Prostate gland (tissue), 2 donors: ENCODE measurements at regions not wholly inside any gene's neighbourhood (a gene's known extent, or its start where the extent isn't known, plus 50 kb on each side); places are given as distances from the start of the nearest gene placed in this dataset.
"Not testable (repeated sequence)": the region's sequence is repeated elsewhere in the genome, so short reads cannot be mapped to it uniquely, and the experiment has no call there.

ENCODE experiments used
- DNase-seq: peaks from one replicate; pipeline ENCODE4 v3.0.0-alpha.2; 2019; ENCODE audit warnings: low spot score
- H3K27ac ChIP-seq, 2 donors: fragments of 200-600 bp; sonication (generic); 2 replicates each; pipeline ENCODE4 v1.5.1; 2017 to 2019
- H3K27me3 ChIP-seq: fragments of 200-600 bp; sonication (generic); replicated peaks from 2 replicates; pipeline ENCODE4 v1.5.1; 2019; ENCODE audit not compliant: insufficient read depth
- H3K36me3 ChIP-seq, 2 donors: fragments of 200-600 bp; sonication (generic); 1 replicate in 1 of 2; 2 replicates in 1 of 2; pipeline versions ENCODE4 v1.5.1 to v1.8.1; 2017 to 2019
- H3K4me1 ChIP-seq: fragments of 200-600 bp; sonication (generic); replicated peaks from 2 replicates; pipeline ENCODE4 v1.5.1; 2019
- H3K4me3 ChIP-seq, 2 donors: fragments of 200-600 bp; sonication (generic); 2 replicates each; pipeline ENCODE4 v1.5.1; 2017 to 2019
- H3K9me3 ChIP-seq: fragments of 200-600 bp; sonication (generic); 2 replicates; pipeline ENCODE4 v1.5.1; 2017
- CTCF ChIP-seq, 4 experiments: fragments of 200-600 bp in 2 of 4; fragments of 450-650 bp in 2 of 4; sonication (generic) in 2 of 4; IDR thresholded peaks; 1 replicate in 3 of 4; 2 replicates in 1 of 4; pipeline ENCODE4 v1.5.1; 2016 to 2019; ENCODE audit warnings: antibody characterized with exemption in 4 of 4, mild to moderate bottlenecking in 2 of 4, moderate library complexity in 2 of 4
- POLR2A ChIP-seq: fragments of 450-650 bp; IDR thresholded peaks from one replicate; pipeline ENCODE4 v1.6.1; 2016; ENCODE audit warnings: antibody characterized with exemption, mild to moderate bottlenecking
- POLR2AphosphoS5 ChIP-seq: sonication (generic); formaldehyde crosslinking; IDR thresholded peaks from one replicate; pipeline ENCODE4 v1.6.1; 2017; ENCODE audit warnings: antibody characterized with exemption
- WGBS: methylation state at CpG from one replicate; pipeline ENCODE4 v1.1.5; 2018; 5-methylcytosine and 5-hydroxymethylcytosine counted together
- intact Hi-C: fragments of 100-400 bp; cut with DNase I; formaldehyde crosslinking; loops from one replicate; pipeline ENCODE4 v1.14.2; 2022

- H3K27me3 ChIP-seq: no peaks in the 10 kb centered on the region
- H3K27ac ChIP-seq: no peak overlapping the region
- no peaks in the 10 kb centered on the region for H3K4me1 ChIP-seq
- H3K9me3 ChIP-seq: no peaks in the 10 kb centered on the region
- no peak overlapping the region for H3K4me3 ChIP-seq
- no peak for DNase-seq
- intact Hi-C loops: no loop called here
- WGBS: 45% methylated on average over 2 of the region's 2 CpGs
- H3K36me3 ChIP-seq: no peaks in the 10 kb centered on the region
- TF ChIP-seq CTCF (IDR thresholded peaks at IDR 0.05): no peak
- TF ChIP-seq POLR2AphosphoS5: no peak
- TF ChIP-seq POLR2A: no peak
These were observed 872.4 kb upstream of the SLC35B3 start for GRCh38 chr6:9307786-9308185.

- Histone ChIP-seq H3K9me3 (no peaks in the 10 kb centered on the region), H3K27me3 (no peaks in the 10 kb centered on the region), H3K4me3 (no peak overlapping the region), H3K4me1 (no peaks in the 10 kb centered on the region), H3K36me3 (no peaks in the 10 kb centered on the region), H3K27ac (no peak overlapping the region)
- no peak for DNase-seq
- 61% methylated on average over 3 of the region's 3 CpGs for WGBS
- TF ChIP-seq CTCF (IDR thresholded peaks at IDR 0.05) (no peak), POLR2A (no peak), POLR2AphosphoS5 (no peak)
- intact Hi-C loops: no loop called here
These were observed 871.8 kb upstream of the SLC35B3 start for GRCh38 chr6:9307187-9307586.

GRCh38 chr6:9295644-9296043, 860.3 kb upstream of the SLC35B3 start:
- intact Hi-C loops: no loop called here
- Histone ChIP-seq H3K4me1 (no peaks in the 10 kb centered on the region), H3K36me3 (no peaks in the 10 kb centered on the region), H3K9me3 (no peaks in the 10 kb centered on the region), H3K27me3 (no peaks in the 10 kb centered on the region), H3K4me3 (no peak overlapping the region), H3K27ac (no peak overlapping the region)
- no peak for DNase-seq
- no peak for TF ChIP-seq POLR2AphosphoS5
- no peak for TF ChIP-seq POLR2A
- TF ChIP-seq CTCF (IDR thresholded peaks at IDR 0.05): no peak
- 68% methylated on average over 4 of the region's 4 CpGs for WGBS

GRCh38 chr6:9292975-9293374, 857.6 kb upstream of the SLC35B3 start:
- no peak for DNase-seq
- Histone ChIP-seq H3K4me3 (no peak overlapping the region), H3K36me3 (no peaks in the 10 kb centered on the region), H3K9me3 (no peaks in the 10 kb centered on the region), H3K27me3 (no peaks in the 10 kb centered on the region), H3K4me1 (no peaks in the 10 kb centered on the region), H3K27ac (no peak overlapping the region)
- 65% methylated on average over 3 of the region's 3 CpGs for WGBS
- intact Hi-C loops: no loop called here
- no peak for TF ChIP-seq POLR2AphosphoS5
- no peak for TF ChIP-seq POLR2A
- no peak for TF ChIP-seq CTCF (IDR thresholded peaks at IDR 0.05)

GRCh38 chr6:9290342-9290741, 855.0 kb upstream of the SLC35B3 start:
- H3K4me1 ChIP-seq, DNase-seq, H3K27me3 ChIP-seq, H3K36me3 ChIP-seq, H3K27ac ChIP-seq, H3K9me3 ChIP-seq, intact Hi-C loops, H3K4me3 ChIP-seq: not testable (repeated sequence)
- WGBS: 96% methylated on average over 32 of the region's 32 CpGs
